ENCODE measurements at regions not wholly inside any gene's neighbourhood (a gene's known extent, or its start where the extent isn't known, plus 50 kb on each side); places are given as distances from the start of the nearest gene placed in this dataset.
"Not testable (repeated sequence)": the region's sequence is repeated elsewhere in the genome, so short reads cannot be mapped to it uniquely, and the experiment has no call there.

DNA sequence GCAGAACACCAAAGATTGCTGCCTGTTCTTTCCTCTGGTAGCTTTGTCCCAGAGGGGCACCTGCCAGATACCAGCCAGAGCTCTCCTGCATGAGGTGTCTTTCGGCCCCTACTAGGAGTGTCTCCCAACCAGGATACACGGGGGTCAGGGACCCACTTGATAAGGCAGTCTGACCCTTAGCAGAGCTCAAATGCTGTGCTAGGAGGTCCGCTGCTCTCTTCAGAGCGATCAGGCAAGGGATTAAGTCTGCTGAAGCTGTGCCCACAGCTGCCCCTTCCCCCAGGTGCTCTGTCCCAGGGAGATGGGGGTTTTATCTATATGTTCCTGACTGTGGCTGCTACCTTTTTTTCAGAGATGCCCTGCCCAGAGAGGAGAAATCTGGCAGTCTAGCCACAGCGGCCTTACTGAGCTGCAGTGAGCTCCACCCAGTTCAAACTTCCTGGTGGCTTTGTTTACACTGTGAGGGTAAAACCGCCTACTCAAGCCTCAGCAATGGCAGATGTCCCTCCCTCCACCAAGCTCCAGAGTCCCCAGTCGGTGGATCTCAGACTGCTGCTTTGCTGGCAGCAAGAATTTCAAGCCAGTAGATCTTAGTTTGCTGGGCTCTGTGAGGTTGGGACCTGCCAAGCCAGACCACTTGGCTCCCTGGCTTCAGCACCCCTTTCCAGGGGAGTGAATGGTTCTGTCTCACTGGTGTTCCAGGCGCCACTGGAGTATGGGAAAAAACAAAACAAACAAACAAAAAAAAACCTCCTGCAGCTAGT lies 52.0 kb upstream of the TMTC2 start:
- DNase-seq, result not testable (repeated sequence)

DNA sequence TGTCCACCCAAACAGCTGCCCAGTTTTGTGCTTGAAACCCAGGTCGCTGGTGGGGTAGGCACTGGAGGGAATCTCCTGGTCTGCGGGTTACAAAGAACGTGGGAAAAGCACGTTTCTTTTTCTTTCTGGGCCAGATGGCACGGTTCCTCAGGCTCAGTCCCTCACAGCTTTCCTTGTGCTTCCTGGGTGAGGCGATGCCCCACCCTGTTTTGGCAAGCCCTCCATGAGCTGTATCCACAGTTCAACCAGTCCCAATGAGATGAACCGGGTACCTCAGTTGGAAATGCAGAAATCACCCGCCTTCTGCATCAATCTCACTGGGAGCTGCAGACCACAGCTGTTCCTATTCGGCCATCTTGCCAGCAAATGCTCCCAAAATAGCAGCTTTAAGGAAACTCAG lies 51.4 kb upstream of the TMTC2 start:
- no peak for DNase-seq
